ENCODE measurements at regions not wholly inside any gene's neighbourhood (a gene's known extent, or its start where the extent isn't known, plus 50 kb on each side); places are given as distances from the start of the nearest gene placed in this dataset.
A peak's percentile ranks its signal among the peaks of the same experiment; 100 is the strongest.
"Not testable (repeated sequence)": the region's sequence is repeated elsewhere in the genome, so short reads cannot be mapped to it uniquely, and the experiment has no call there.

DNA sequence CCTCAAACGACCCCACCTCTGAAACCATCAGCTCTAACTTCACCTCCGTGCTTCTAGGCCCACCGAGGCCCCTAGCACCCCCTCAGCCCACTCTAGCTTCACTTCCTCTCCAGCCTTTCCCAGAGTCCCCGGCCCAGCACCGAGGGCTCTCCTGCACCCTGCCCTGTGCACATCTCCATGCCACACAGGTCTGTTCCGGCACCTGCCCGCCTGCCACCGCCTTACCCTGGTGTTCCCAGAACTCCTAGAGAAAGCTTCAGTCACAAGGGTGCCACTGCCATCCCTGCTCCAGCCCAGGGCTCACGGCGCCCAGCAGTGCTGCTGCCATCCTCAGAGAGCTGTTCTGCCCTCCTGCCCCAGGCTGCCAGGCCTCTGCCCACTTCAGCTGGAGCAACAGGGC lies 61.3 kb upstream of the INSIG1 start:
- H3K4me1 ChIP-seq (ENCODE audit: control insufficient read depth, insufficient read depth, low read length): no peaks in the 10 kb centered on the region
- intact Hi-C loops (cut with micrococcal nuclease): no loop called here
- H3K4me1 Mint-ChIP-seq: no peaks in the 10 kb centered on the region
- no peak overlapping the region for H3K27ac Mint-ChIP-seq
- ATAC-seq (no peak), DNase-seq (no peak)
- H3K4me3 ChIP-seq (ENCODE audit: low read length): no peak overlapping the region
- TF ChIP-seq, protein P1, sequence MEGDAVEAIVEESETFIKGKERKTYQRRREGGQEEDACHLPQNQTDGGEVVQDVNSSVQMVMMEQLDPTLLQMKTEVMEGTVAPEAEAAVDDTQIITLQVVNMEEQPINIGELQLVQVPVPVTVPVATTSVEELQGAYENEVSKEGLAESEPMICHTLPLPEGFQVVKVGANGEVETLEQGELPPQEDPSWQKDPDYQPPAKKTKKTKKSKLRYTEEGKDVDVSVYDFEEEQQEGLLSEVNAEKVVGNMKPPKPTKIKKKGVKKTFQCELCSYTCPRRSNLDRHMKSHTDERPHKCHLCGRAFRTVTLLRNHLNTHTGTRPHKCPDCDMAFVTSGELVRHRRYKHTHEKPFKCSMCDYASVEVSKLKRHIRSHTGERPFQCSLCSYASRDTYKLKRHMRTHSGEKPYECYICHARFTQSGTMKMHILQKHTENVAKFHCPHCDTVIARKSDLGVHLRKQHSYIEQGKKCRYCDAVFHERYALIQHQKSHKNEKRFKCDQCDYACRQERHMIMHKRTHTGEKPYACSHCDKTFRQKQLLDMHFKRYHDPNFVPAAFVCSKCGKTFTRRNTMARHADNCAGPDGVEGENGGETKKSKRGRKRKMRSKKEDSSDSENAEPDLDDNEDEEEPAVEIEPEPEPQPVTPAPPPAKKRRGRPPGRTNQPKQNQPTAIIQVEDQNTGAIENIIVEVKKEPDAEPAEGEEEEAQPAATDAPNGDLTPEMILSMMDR (IDR thresholded peaks at IDR 0.05): no peak
- H3K9me3 Mint-ChIP-seq: no peaks in the 10 kb centered on the region
- H3K4me3 Mint-ChIP-seq: no peak overlapping the region
- H3K27me3 ChIP-seq (ENCODE audit: control insufficient read depth, insufficient read depth, low read length): no peaks in the 10 kb centered on the region
- no peaks in the 10 kb centered on the region for H3K36me3 Mint-ChIP-seq
- H3K27me3 Mint-ChIP-seq (ENCODE audit: low read depth in 2 of 2): peaks cover 5 to 16% of the 10 kb centered on the region in 2 donors
- WGBS (ENCODE audit: insufficient coverage): 83% methylated on average over 10 of the region's 10 CpGs
- no peak overlapping the region for H3K27ac ChIP-seq (ENCODE audit: low read length)
- H3K36me3 ChIP-seq (ENCODE audit: control insufficient read depth, insufficient read depth, low read length): no peaks in the 10 kb centered on the region
- H3K9me3 ChIP-seq (ENCODE audit: control insufficient read depth, insufficient read depth, low read length): no peaks in the 10 kb centered on the region

GRCh38 chr7:155237297-155237696 lies 60.4 kb upstream of the INSIG1 start:
- H3K27ac Mint-ChIP-seq: peak overlapping the region in 1 of 2 donors; percentile 31
- ATAC-seq (no peak), DNase-seq (no peak)
- Histone ChIP-seq H3K9me3 (ENCODE audit: control insufficient read depth, insufficient read depth, low read length) (no peaks in the 10 kb centered on the region), H3K4me1 (ENCODE audit: control insufficient read depth, insufficient read depth, low read length) (no peaks in the 10 kb centered on the region), H3K27ac (ENCODE audit: low read length) (no peak overlapping the region), H3K4me3 (ENCODE audit: low read length) (no peak overlapping the region), H3K36me3 (ENCODE audit: control insufficient read depth, insufficient read depth, low read length) (no peaks in the 10 kb centered on the region), H3K27me3 (ENCODE audit: control insufficient read depth, insufficient read depth, low read length) (no peaks in the 10 kb centered on the region)
- no peaks in the 10 kb centered on the region for H3K9me3 Mint-ChIP-seq
- intact Hi-C loops (cut with micrococcal nuclease): no loop called here
- 64% methylated on average over 6 of the region's 6 CpGs for WGBS (ENCODE audit: insufficient coverage)
- TF ChIP-seq, protein P1 (IDR thresholded peaks at IDR 0.05): no peak
- no peaks in the 10 kb centered on the region for H3K36me3 Mint-ChIP-seq
- H3K27me3 Mint-ChIP-seq (ENCODE audit: low read depth in 2 of 2): peaks cover 9 to 16% of the 10 kb centered on the region in 2 donors
- H3K4me1 Mint-ChIP-seq: no peaks in the 10 kb centered on the region
- H3K4me3 Mint-ChIP-seq: no peak overlapping the region

- 93% methylated on average over 5 of the region's 5 CpGs for WGBS (ENCODE audit: insufficient coverage)
- no peaks in the 10 kb centered on the region for H3K4me1 Mint-ChIP-seq
- H3K36me3 ChIP-seq (ENCODE audit: control insufficient read depth, insufficient read depth, low read length): no peaks in the 10 kb centered on the region
- no peak overlapping the region for H3K27ac ChIP-seq (ENCODE audit: low read length)
- no peaks in the 10 kb centered on the region for H3K9me3 ChIP-seq (ENCODE audit: control insufficient read depth, insufficient read depth, low read length)
- H3K4me1 ChIP-seq (ENCODE audit: control insufficient read depth, insufficient read depth, low read length): no peaks in the 10 kb centered on the region
- H3K36me3 Mint-ChIP-seq: no peaks in the 10 kb centered on the region
- no peak overlapping the region for H3K4me3 ChIP-seq (ENCODE audit: low read length)
- no peak for DNase-seq
- intact Hi-C loops (cut with micrococcal nuclease): no loop called here
- ATAC-seq: no peak
- H3K27me3 ChIP-seq (ENCODE audit: control insufficient read depth, insufficient read depth, low read length): no peaks in the 10 kb centered on the region
- no peaks in the 10 kb centered on the region for H3K9me3 Mint-ChIP-seq
- H3K4me3 Mint-ChIP-seq: no peak overlapping the region
- H3K27ac Mint-ChIP-seq: no peak overlapping the region
- TF ChIP-seq, protein P1 (IDR thresholded peaks at IDR 0.05): no peak
- H3K27me3 Mint-ChIP-seq (ENCODE audit: low read depth in 2 of 2): peaks cover 12 to 16% of the 10 kb centered on the region in 2 donors
Measured at GRCh38 chr7:155237730-155238129, 59.9 kb upstream of the INSIG1 start.

GRCh38 chr7:155239431-155240087 lies 58.1 kb upstream of the INSIG1 start:
- H3K36me3 Mint-ChIP-seq; DNase-seq; H3K27me3 ChIP-seq (ENCODE audit: control insufficient read depth, insufficient read depth, low read length); H3K4me3 Mint-ChIP-seq; H3K9me3 Mint-ChIP-seq; H3K27ac Mint-ChIP-seq; H3K4me1 Mint-ChIP-seq; intact Hi-C loops (cut with micrococcal nuclease); H3K9me3 ChIP-seq (ENCODE audit: control insufficient read depth, insufficient read depth, low read length); H3K4me1 ChIP-seq (ENCODE audit: control insufficient read depth, insufficient read depth, low read length); H3K27ac ChIP-seq (ENCODE audit: low read length); H3K4me3 ChIP-seq (ENCODE audit: low read length); H3K36me3 ChIP-seq (ENCODE audit: control insufficient read depth, insufficient read depth, low read length); ATAC-seq: not testable (repeated sequence)
- 25% methylated on average over 14 of the region's 14 CpGs for WGBS (ENCODE audit: insufficient coverage)
- peaks cover 13 to 26% of the 10 kb centered on the region in 2 donors for H3K27me3 Mint-ChIP-seq (ENCODE audit: low read depth in 2 of 2)

All from natural killer cell (primary cell).